VCaP (cell line): ENCODE measurements at regions not wholly inside any gene's neighbourhood (a gene's known extent, or its start where the extent isn't known, plus 50 kb on each side); places are given as distances from the start of the nearest gene placed in this dataset.
A peak's percentile ranks its signal among the peaks of the same experiment; 100 is the strongest.

ENCODE experiments used
- H3K27ac ChIP-seq: fragments of 450-650 bp; 2 replicates; pipeline ENCODE4 v1.5.1; 2017
- TF ChIP-seq, protein P1 (sequence below): fragments of 450-650 bp; conservative IDR thresholded peaks from 2 replicates; pipeline ENCODE4 v1.5.1; 2017; ENCODE audit warnings: mild to moderate bottlenecking, moderate library complexity

DNA sequence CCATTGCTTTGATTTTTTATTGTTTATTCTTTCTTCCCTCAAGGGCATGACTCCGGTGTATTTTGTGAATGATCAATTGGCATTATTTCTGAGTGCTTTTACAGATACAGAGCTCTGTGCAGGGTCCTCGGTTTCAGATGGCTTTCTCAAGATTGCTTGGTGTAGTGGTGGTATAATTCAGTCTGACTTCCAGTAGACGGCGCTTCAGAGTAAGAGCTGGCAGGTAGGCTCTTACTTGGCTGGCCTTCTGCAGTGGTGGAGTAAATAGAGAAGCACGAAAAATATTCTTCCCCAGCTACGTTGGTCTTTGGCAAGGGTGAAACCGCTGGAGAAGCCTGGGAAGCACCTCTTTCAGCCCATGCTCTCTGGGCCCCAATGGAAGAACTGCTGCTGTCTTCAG lies 723.0 kb upstream of the BCHE start:
- TF ChIP-seq, protein P1, sequence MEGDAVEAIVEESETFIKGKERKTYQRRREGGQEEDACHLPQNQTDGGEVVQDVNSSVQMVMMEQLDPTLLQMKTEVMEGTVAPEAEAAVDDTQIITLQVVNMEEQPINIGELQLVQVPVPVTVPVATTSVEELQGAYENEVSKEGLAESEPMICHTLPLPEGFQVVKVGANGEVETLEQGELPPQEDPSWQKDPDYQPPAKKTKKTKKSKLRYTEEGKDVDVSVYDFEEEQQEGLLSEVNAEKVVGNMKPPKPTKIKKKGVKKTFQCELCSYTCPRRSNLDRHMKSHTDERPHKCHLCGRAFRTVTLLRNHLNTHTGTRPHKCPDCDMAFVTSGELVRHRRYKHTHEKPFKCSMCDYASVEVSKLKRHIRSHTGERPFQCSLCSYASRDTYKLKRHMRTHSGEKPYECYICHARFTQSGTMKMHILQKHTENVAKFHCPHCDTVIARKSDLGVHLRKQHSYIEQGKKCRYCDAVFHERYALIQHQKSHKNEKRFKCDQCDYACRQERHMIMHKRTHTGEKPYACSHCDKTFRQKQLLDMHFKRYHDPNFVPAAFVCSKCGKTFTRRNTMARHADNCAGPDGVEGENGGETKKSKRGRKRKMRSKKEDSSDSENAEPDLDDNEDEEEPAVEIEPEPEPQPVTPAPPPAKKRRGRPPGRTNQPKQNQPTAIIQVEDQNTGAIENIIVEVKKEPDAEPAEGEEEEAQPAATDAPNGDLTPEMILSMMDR = 0 out of 2 replicates have a peak, but pooled peaks have one; percentile 14
- no peak overlapping the region for H3K27ac ChIP-seq

- TF ChIP-seq, protein P1 = no peak
- H3K27ac ChIP-seq = no peak overlapping the region
Measured at GRCh38 chr3:166556955-166557354, 719.7 kb upstream of the BCHE start.

- TF ChIP-seq, protein P1 = no peak
- H3K27ac ChIP-seq = no peak overlapping the region
Measured at GRCh38 chr3:166554023-166554422, 716.8 kb upstream of the BCHE start.

- H3K27ac ChIP-seq = no peak overlapping the region
- TF ChIP-seq, protein P1 = no peak
Measured at GRCh38 chr3:166533740-166534139, 696.5 kb upstream of the BCHE start.

DNA sequence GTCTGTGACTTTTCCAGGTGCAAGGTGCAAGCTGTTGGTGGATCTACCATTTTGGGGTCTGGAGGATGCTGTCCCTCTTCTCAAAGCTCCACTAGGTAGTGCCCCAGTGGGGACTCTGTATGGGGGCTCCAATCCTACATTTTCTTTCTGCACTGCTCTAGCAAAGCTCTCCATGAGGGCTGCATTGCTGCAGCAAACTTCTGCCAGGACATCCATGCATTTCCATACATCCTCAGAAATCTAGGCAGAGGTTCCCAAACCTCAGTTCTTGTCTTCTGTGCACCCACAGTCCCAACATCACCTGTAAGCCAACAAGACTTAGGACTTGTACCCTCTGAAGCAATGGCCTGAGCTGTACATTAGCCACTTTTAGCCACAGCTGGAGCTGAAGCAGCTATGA lies 694.5 kb upstream of the BCHE start:
- TF ChIP-seq, protein P1 = no peak
- H3K27ac ChIP-seq = no peak overlapping the region

DNA sequence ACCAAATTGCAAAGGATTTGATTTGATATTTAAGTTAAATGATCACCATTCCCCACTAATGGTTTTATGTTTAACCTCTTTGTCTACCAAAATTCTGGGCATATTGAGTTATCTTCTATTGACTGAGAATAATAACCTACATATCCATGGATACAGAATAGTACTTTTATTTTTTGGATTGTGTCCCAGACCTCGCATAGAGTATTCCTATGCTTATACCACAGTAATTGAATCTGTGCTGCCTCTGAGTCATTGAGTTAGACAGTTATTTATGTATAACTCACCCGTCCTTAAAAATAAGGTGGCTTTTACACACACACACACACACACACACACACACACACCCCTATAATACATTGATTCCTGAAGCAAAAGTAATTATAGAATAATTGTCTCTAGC lies 690.1 kb upstream of the BCHE start:
- TF ChIP-seq, protein P1 = no peak
- H3K27ac ChIP-seq = no peak overlapping the region

- no peak overlapping the region for H3K27ac ChIP-seq
- TF ChIP-seq, protein P1 = no peak
Measured at GRCh38 chr3:166526881-166527280, 689.7 kb upstream of the BCHE start.

DNA sequence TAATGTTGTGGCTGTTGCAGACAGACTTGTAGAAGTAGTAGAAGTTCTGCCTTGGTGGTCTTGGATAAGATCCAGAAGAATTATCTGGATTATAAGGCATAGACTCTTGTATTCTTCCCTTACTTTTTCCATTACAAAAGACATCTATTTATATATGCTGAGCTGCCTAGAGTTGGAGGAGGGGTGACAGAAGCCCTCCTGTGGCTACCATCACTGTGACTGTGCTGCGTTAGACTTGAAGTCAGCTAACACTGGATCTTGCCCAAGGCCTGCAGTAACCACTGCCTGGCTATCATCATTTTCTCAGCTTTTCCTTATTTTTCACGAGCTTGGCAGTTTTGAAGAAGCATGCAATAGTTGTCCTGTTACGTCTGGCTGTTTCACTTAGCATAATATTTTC lies 684.8 kb upstream of the BCHE start:
- TF ChIP-seq, protein P1 = no peak
- no peak overlapping the region for H3K27ac ChIP-seq
